ENCODE measurements at regions not wholly inside any gene's neighbourhood (a gene's known extent, or its start where the extent isn't known, plus 50 kb on each side); places are given as distances from the start of the nearest gene placed in this dataset.

- H3K27ac Mint-ChIP-seq = no peak overlapping the region
- H3K4me1 ChIP-seq (ENCODE audit: insufficient read depth, low read length) = no peaks in the 10 kb centered on the region
- H3K36me3 ChIP-seq (ENCODE audit: insufficient read depth, low read length) = no peaks in the 10 kb centered on the region
- H3K27me3 ChIP-seq (ENCODE audit: control insufficient read depth in 1 of 2, insufficient read depth in 2 of 2, low read length in 2 of 2) = no peaks in the 10 kb centered on the region
- TF ChIP-seq CTCF (IDR thresholded peaks at IDR 0.05) = no peak
- H3K9me3 ChIP-seq (ENCODE audit: control insufficient read depth in 1 of 2, insufficient read depth in 1 of 2, low read length in 2 of 2) = peaks cover 0 to 2% of the 10 kb centered on the region in 2 experiments
- intact Hi-C loops (cut with DNase I, micrococcal nuclease) = no loop called here
- POLR2A ChIA-PET = no interaction called here
- no peak overlapping the region for H3K27ac ChIP-seq (ENCODE audit: low read depth in 1 of 2, low read length in 2 of 2)
- CTCF ChIA-PET = no interaction called here
- H3K36me3 Mint-ChIP-seq (ENCODE audit: low read depth) = no peaks in the 10 kb centered on the region
- no peak overlapping the region for H3K4me3 ChIP-seq (ENCODE audit: low read length)
- no peak overlapping the region for H3K4me3 Mint-ChIP-seq
- H3K9me3 Mint-ChIP-seq = no peaks in the 10 kb centered on the region
- no peak for ATAC-seq (ENCODE audit: poor library complexity)
- no peak for DNase-seq
- no peaks in the 10 kb centered on the region for H3K4me1 Mint-ChIP-seq (ENCODE audit: low read depth)
- H3K27me3 Mint-ChIP-seq = no peaks in the 10 kb centered on the region
Observed at GRCh38 chr2:188189356-188189755, 102.3 kb upstream of the GULP1 start.

GRCh38 chr2:188193230-188193629 is 98.4 kb upstream of the GULP1 start:
- no peak for ATAC-seq (ENCODE audit: poor library complexity)
- Histone ChIP-seq H3K27ac (ENCODE audit: low read depth in 1 of 2, low read length in 2 of 2) (no peak overlapping the region), H3K9me3 (ENCODE audit: control insufficient read depth in 1 of 2, insufficient read depth in 1 of 2, low read length in 2 of 2) (no peaks in the 10 kb centered on the region), H3K36me3 (ENCODE audit: insufficient read depth, low read length) (no peaks in the 10 kb centered on the region), H3K4me1 (ENCODE audit: insufficient read depth, low read length) (no peaks in the 10 kb centered on the region), H3K27me3 (ENCODE audit: control insufficient read depth in 1 of 2, insufficient read depth in 2 of 2, low read length in 2 of 2) (no peaks in the 10 kb centered on the region), H3K4me3 (ENCODE audit: low read length) (no peak overlapping the region)
- CTCF ChIA-PET = no interaction called here
- H3K4me3 Mint-ChIP-seq = no peak overlapping the region
- no peaks in the 10 kb centered on the region for H3K36me3 Mint-ChIP-seq (ENCODE audit: low read depth)
- no peaks in the 10 kb centered on the region for H3K27me3 Mint-ChIP-seq
- no peaks in the 10 kb centered on the region for H3K4me1 Mint-ChIP-seq (ENCODE audit: low read depth)
- no peak overlapping the region for H3K27ac Mint-ChIP-seq
- no peak for DNase-seq
- peaks cover 3% of the 10 kb centered on the region for H3K9me3 Mint-ChIP-seq
- POLR2A ChIA-PET = no interaction called here
- intact Hi-C loops (cut with DNase I, micrococcal nuclease) = no loop called here
- no peak for TF ChIP-seq CTCF (IDR thresholded peaks at IDR 0.05)

GRCh38 chr2:188196343-188197008 is 95.2 kb upstream of the GULP1 start:
- TF ChIP-seq CTCF (IDR thresholded peaks at IDR 0.05) = no peak
- no peaks in the 10 kb centered on the region for H3K27me3 Mint-ChIP-seq
- no peaks in the 10 kb centered on the region for H3K4me1 ChIP-seq (ENCODE audit: insufficient read depth, low read length)
- peaks cover 3% of the 10 kb centered on the region for H3K9me3 Mint-ChIP-seq
- CTCF ChIA-PET = no interaction called here
- DNase-seq (no peak), ATAC-seq (ENCODE audit: poor library complexity) (no peak)
- POLR2A ChIA-PET = no interaction called here
- H3K9me3 ChIP-seq (ENCODE audit: control insufficient read depth in 1 of 2, insufficient read depth in 1 of 2, low read length in 2 of 2) = no peaks in the 10 kb centered on the region
- H3K4me3 Mint-ChIP-seq = no peak overlapping the region
- no peak overlapping the region for H3K27ac Mint-ChIP-seq
- H3K36me3 ChIP-seq (ENCODE audit: insufficient read depth, low read length) = no peaks in the 10 kb centered on the region
- no peak overlapping the region for H3K27ac ChIP-seq (ENCODE audit: low read depth in 1 of 2, low read length in 2 of 2)
- H3K36me3 Mint-ChIP-seq (ENCODE audit: low read depth) = no peaks in the 10 kb centered on the region
- no peak overlapping the region for H3K4me3 ChIP-seq (ENCODE audit: low read length)
- intact Hi-C loops (cut with DNase I, micrococcal nuclease) = no loop called here
- no peaks in the 10 kb centered on the region for H3K27me3 ChIP-seq (ENCODE audit: control insufficient read depth in 1 of 2, insufficient read depth in 2 of 2, low read length in 2 of 2)
- H3K4me1 Mint-ChIP-seq (ENCODE audit: low read depth) = no peaks in the 10 kb centered on the region

All from CD4-positive, alpha-beta T cell (primary cell).